AML-193 (cell line): ENCODE measurements at regions not wholly inside any gene's neighbourhood (a gene's known extent, or its start where the extent isn't known, plus 50 kb on each side); places are given as distances from the start of the nearest gene placed in this dataset.
"Not testable (repeated sequence)": the region's sequence is repeated elsewhere in the genome, so short reads cannot be mapped to it uniquely, and the experiment has no call there.

Experiments used
- DNase-seq, 2 experiments: peaks; one replicate each; lab custom pipeline; 2025; lab: John Stamatoyannopoulos, UW

- DNase-seq: no peak
Measured at GRCh38 chr1:81529014-81529413, 271.7 kb upstream of the ADGRL2 start.

GRCh38 chr1:81525085-81525484, 275.6 kb upstream of the ADGRL2 start:
- no peak for DNase-seq

GRCh38 chr1:81519987-81520386, 280.7 kb upstream of the ADGRL2 start:
- DNase-seq: no peak

GRCh38 chr1:81517987-81518386, 282.7 kb upstream of the ADGRL2 start:
- DNase-seq: no peak

GRCh38 chr1:81513796-81514354, 286.9 kb upstream of the ADGRL2 start:
- no peak for DNase-seq

- DNase-seq: no peak
Measured at GRCh38 chr1:81512252-81513003, 288.3 kb upstream of the ADGRL2 start.

GRCh38 chr1:81511281-81511680, 289.5 kb upstream of the ADGRL2 start:
- no peak for DNase-seq

- DNase-seq: no peak
Measured at GRCh38 chr1:81510701-81511100, 290.0 kb upstream of the ADGRL2 start.

- no peak for DNase-seq
Measured at GRCh38 chr1:81509594-81509993, 291.1 kb upstream of the ADGRL2 start.

GRCh38 chr1:81506699-81507098, 294.0 kb upstream of the ADGRL2 start:
- no peak for DNase-seq

- DNase-seq: no peak
Measured at GRCh38 chr1:81505831-81506230, 294.9 kb upstream of the ADGRL2 start.

GRCh38 chr1:81504820-81505219, 295.9 kb upstream of the ADGRL2 start:
- DNase-seq: not testable (repeated sequence)

GRCh38 chr1:81502705-81503104, 298.0 kb upstream of the ADGRL2 start:
- not testable (repeated sequence) for DNase-seq

- DNase-seq: not testable (repeated sequence)
Measured at GRCh38 chr1:81501485-81501884, 299.2 kb upstream of the ADGRL2 start.

GRCh38 chr1:81499487-81499886, 301.2 kb upstream of the ADGRL2 start:
- DNase-seq: no peak

- no peak for DNase-seq
Measured at GRCh38 chr1:81498471-81499462, 302.0 kb upstream of the ADGRL2 start.

GRCh38 chr1:81496349-81496748, 304.4 kb upstream of the ADGRL2 start:
- no peak for DNase-seq

- DNase-seq: no peak
Measured at GRCh38 chr1:81493102-81493869, 307.4 kb upstream of the ADGRL2 start.

GRCh38 chr1:81492628-81493027, 308.1 kb upstream of the ADGRL2 start:
- no peak for DNase-seq

- DNase-seq: no peak
Measured at GRCh38 chr1:81490614-81491013, 310.1 kb upstream of the ADGRL2 start.

- no peak for DNase-seq
Measured at GRCh38 chr1:81489372-81489934, 311.3 kb upstream of the ADGRL2 start.

- no peak for DNase-seq
Measured at GRCh38 chr1:81484284-81484683, 316.4 kb upstream of the ADGRL2 start.
